GM18507 (cell line): ENCODE measurements at regions not wholly inside any gene's neighbourhood (a gene's known extent, or its start where the extent isn't known, plus 50 kb on each side); places are given as distances from the start of the nearest gene placed in this dataset.

ENCODE experiments used
- DNase-seq: peaks from one replicate; pipeline ENCODE4 v3.0.0; 2011; ENCODE audit warnings: low read depth; ENCODE audit not compliant: insufficient read length; ENCODE audit errors: extremely low spot score
- FAIRE-seq: peaks from 2 replicates; lab custom pipeline; 2011; peaks lifted over from hg19 to GRCh38; lab: Jason Lieb, UNC

DNA sequence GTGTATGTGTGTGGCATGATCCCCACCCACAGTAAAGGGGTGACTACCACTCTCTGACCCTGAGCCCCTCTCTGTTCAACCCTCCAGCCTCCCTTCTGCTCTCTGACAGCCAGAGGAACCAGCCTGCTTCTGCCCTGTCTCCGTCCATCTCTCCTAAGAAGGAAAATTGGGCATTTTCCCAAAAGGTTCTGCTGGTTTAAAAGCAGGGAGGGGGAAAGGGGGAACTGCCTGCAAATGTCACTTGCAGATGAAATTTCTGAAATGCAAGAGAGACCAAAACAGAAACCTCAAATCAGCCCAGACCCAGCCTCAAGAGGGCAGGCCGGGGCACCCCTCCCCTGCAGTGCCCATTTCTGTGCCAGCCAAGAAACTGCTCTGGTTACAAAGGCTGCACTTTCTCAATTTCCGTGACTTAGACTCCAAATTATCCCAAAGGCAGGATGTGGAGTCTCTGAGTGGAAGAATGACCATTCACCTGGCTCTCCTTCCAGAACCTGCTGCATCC lies 197.9 kb downstream of the RBFOX3 start:
- no peak for FAIRE-seq
- DNase-seq = no peak

DNA sequence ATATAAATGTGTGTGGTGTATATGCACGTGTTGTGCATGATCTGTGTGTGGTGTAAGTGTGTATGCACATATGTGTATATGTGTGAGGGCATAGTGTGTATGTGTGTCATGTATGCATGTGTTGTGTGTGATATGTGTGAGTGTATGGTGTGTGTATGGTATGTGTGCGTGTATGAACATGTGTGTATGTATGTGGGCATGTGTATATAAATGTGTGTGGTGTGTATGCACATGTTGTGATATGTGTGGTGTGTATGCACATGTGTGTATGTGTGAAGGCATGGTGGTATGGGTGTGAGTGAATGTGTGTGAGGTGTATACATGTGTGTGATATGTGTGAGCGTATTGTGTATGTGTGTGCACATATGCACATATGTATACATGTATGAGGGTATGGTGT lies 198.7 kb downstream of the RBFOX3 start:
- FAIRE-seq = no peak

DNA sequence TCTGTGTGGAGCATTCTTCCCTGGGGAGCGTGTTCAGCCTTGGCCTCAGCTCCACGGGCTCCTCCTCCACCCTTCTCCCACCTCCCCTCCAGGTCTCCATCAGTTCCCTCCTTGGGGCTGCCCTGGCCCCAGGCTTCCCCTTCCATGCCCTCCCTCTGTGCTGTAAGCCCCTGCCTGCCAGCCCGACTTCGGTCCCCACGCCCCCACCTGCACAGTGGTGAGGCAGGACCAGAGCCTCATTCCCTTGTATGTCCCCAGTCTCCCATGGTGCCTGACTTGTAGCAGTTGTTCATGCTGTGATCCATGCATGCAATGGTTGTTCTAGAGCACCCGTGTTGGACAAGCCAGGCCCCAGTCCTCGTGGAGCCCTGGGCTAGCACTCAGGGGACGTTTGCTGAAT lies 199.4 kb downstream of the RBFOX3 start:
- DNase-seq = no peak
- FAIRE-seq = no peak

More for the DNA sequence above, 198.7 kb downstream of the RBFOX3 start:
- no peak for DNase-seq

DNA sequence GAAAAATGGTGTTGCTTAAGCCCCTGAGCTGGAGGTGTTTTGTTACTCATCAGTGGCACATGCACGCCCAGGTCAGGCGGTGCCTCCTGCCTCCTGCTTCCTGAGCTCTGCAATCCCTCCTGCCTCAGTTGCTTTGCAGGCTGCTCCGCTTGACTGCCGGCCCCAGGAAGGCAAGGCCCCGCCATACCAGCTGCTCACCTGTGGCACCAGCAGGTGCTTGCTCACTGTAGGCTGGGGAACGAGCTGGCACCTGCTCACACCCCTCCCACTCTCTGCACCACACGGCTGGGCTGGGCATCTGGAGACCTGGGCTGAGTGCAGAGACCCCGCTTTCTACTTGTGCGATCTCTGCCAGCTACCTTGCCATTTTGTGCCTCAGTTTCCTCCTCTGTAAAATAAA lies 200.2 kb downstream of the RBFOX3 start:
- FAIRE-seq (no peak), DNase-seq (no peak)

DNA sequence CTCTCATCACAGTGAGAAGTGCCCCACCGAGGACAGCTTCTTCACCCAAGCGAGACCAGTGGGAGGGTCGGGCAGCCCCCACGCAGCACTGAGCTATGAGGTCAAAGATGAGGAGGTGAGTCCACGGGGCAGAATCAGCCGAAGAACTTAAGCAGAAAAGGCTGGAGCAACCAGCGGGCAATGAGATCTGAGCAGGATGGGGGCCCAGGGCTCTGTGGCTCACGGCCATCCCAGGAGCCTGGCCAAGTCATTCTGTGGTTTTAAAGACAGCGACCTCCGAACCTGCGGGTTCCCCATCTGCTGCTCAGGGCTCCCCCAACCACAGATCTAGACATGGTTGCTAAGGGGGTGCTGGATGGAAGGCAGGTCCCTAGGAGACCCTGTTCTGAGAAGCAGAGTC lies 202.6 kb downstream of the RBFOX3 start:
- FAIRE-seq (no peak), DNase-seq (no peak)

DNA sequence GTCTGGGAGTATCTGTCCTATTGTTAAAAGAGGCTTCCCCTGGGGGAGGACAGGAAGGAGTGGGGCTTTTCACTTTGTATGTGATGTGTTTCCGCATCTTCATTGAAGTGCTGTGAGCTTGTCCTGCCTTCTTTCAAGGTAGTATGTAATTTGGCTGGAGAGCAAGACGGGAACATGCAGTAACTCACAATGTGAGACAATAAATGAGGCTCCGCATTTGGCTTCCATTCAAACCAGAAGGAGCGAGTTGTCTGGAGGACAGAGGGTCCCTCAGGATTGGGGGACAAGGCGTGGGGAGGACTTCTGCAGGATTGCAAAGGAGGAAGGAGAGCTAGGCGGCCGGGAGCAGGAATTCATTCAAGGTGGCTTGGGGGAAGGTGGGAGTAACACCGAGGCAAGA lies 203.5 kb downstream of the RBFOX3 start:
- no peak for DNase-seq
- FAIRE-seq = no peak

DNA sequence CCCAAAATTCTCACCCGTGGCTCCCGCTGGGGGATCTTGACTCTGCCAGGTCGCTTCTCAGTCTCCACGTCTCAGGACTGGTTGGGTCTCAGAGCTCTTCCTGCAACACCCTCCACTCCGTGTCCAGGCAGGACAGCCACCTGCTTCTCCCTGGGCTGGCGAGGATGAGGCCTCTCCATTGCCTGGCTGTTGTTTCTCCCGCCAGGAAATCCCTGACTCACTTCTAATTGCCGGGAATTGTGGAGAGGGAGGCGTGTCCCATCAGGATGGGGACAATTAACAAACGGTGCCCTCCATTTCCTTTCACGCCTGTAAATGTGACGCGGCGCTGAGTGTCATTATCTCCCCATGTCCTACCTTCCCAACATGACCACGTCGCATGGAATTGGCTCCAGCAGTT lies 204.5 kb downstream of the RBFOX3 start:
- FAIRE-seq = no peak
- DNase-seq = no peak

DNA sequence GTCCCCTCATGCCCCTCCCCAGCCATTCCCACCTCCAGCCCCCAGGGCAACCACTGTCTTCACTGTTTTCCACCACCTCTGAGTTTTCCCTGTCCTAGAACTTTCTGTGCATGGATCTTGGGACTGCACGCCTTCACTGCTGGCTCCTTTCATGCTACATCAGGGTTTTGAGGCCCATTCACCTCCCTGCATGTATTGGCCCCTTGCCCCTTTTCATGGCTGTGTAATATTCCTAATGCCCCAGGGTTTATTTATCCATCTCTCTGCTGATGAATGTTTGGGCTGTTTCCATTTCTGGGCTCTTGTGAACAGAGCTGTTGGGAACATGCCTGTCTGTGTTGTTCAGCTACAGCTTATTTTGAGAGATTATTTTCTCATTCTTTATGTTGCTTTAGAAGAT lies 205.0 kb downstream of the RBFOX3 start:
- no peak for DNase-seq
- no peak for FAIRE-seq

DNA sequence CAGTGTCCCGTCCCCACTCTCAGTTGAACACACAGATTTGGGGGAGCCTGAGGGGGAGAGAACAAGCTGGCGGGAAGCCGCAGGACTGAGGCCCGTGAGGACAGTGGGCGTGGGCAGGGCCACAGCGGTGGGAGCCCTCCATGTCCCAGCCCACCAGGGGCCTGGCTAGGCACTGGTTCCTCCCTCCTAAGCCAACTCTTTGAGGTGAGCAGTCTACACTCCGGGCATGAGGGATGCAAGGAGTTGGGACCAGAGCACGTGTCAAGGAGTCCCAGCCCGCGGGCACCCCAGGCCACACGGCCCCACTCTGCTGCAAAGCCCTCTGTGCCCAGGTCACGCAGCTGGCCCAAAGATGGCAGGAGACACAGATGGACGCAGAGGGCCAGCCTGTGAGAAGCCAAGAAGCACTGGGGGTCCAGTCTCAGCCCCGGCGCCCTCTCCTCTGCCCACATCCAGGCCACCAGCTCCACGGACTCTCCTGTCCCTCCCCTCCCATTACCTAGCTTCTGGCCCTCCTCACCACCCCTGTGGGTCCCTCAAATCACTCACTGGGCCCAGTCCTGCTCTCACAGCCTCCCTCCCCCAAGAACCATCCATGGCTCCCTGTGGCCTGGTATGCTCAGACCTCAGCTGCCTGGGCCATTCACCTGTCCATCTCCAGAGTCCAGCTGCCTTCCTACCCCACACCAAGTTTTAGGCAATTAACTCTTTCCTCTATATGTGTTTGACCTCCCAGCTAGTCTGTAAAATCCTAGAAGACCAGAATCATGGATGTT lies 206.5 kb downstream of the RBFOX3 start:
- no peak for DNase-seq
- no peak for FAIRE-seq

DNA sequence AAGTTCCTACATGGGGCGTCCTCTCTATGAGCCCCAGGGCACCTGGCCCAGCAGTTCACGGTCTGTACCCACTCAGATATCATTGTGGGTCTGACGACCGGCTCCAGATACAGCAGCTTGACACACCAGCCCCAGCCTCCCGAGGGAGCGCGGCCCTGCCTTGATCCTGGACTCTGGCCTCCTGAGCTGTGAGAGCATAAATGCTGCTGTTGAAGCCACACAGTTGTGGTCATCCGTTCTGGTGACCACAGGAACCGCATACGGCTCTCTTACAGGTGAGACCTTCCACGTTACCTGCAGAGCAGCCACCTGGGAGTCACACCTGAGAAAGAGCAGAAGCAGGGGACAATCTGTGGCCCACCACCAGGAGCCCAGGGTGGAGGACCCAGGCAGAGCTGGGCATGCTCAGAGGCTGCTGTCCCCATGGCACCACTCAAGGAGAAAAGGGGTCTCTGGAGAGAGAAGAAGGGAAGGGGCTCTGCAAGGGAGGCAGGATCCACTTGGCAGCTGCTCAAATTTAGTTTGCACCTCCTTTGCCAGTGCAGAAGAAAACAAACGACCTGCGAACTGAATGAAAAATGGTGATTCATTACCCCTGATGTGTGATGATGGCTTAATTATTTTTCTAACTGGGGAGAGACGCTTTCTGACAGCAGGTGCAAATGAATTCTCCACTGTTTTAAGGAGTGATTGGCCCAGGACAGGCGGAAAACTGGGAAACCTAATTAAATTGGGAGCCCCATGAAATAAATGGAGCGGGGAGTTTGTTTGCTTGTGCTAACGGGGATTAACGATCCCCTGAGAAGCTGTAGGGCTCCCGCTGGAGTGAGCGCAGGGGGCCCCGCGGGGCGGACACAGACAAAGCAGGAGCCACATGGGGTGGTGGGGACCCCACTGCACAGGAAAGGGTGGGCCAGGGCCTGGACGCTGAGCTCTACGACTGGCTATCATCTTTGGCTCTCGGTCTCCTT lies 208.9 kb downstream of the RBFOX3 start:
- FAIRE-seq = no peak
- no peak for DNase-seq

DNA sequence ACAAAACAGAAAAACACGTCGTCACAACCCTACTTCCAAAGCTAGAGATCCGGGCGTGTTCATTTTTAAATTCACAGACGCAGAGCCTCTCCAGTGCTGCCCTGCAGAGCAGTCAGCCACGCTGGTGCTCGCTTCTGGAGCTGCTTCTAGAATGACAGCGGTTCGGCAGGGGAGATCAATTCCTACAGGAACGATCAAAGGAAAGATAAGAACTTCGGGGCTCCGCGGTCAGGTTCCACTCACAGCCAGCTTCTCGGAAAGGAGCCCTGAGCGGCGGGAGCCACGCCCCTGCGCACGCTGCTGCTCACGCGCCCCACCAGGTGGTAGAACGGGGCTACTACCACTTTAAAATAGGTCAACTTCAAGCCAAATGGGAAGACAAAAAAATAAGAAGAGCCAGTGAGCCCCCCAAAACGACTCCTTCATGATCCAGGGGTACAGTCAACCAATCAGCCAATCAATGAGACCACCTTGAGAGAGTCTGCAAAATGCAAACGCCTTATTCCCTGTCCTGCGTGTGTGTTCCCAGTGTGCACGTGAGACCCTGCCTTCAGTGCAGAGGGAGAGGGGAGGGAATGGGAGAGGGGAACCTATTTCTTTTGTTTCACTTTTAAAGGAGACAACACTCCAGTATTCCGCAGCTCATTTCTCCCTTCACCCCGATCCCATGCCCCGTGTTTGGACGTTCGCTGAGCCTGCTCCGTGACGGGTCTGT lies 209.7 kb downstream of the RBFOX3 start:
- peak; percentile 73 for FAIRE-seq
- peak; percentile 63 for DNase-seq

DNA sequence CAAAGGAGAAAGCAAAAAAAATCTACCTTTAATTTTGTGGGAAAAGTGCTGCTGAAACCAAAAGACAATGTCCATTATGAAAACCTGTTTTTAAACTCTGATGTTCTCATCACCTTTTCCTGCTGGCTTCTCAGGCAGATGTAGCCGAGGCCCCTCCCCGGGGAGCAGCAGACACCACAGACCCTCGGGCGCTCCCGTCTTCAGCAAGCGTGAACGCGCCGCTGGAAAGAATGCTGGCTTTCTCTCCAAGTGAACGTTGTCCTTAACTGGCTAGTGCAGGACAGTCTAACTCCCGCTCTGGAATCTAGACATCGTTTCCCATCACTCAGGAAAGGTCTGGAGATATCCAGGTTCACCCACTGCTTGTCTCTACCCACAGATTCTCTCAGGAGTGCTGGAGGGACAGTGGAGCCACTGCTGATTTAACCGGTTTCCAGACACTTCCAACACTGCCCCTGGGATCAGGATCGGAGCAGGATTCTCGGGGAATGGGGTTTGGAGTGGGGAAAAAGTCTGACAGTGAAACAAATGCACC lies 211.2 kb downstream of the RBFOX3 start:
- FAIRE-seq (no peak), DNase-seq (no peak)

DNA sequence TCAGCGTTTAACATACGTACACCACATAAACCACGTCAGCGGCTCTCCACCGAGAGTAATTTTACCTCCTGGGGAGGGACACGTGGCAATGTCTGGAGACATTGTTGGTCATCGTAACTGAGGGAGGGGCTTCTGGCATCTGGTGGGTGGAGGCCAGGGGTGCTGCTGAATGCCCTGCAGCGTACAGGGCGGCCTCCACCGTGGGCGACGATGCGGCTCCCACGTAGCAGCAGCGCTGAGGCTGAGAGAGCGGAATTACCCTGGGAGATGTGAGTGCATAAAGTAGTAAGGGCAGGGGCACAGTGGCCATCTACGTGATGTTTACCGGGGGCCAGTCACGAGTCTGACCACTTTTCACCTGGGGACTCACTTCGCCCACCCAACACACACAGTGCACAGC lies 212.4 kb downstream of the RBFOX3 start:
- DNase-seq (no peak), FAIRE-seq (no peak)

DNA sequence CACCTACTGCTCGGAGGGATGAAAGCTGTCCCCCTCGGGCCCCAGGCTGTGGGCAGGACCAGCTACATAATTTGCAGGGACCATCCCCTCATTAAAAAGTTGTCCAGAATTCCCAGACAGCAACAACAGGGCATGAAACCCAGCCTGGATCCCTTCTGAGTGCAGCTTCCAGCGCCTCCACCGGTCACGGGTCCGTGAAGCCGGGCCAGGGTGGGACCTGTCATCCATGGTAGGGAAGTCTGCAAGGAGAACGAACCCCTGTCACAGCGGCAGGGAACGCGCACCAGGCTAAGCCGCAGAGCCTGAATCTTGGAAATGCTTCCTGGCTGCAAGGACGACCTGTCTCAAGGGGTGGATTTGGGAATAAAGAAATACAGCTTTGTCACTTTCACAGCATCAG lies 214.2 kb downstream of the RBFOX3 start:
- no peak for FAIRE-seq
- no peak for DNase-seq

DNA sequence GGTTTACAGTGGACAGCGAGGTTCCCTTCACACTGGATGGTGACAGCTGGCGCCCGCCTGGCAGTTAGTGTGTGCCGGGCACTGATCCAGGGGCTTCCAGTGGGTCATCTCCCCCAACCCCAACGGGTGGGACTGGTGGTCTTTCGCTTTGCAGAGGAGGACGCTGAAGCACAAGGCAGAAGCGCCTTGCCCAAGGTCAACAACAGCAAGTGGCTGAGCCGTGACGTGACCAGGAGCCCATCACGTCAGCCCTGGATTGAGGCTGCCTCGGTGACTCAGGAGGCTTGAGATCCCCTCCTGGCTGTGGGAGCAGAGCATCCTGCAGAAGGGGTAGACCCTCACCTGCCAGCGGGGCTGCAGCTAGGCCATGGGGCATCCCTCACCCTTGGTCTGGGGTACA lies 215.3 kb downstream of the RBFOX3 start:
- no peak for DNase-seq
- FAIRE-seq = no peak

DNA sequence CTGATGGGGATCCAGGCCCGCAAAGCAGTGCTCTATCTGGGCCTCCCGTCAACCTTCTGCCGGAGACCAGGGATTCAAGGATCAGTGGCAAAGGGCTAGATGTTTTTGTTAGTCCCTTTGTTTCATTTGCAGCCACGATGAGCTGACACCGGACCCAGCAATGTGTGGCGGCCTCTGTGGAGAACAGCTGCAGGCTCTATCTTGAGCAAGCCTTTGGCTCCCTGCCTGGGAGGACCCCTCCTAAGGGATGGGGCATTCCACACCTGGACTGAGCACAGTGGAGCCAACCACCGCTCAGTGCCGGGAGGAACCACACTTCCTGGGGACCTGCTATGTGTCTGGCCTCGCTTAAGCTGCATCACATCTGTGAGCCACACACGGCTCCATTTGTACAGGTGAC lies 215.8 kb downstream of the RBFOX3 start:
- no peak for DNase-seq
- no peak for FAIRE-seq

DNA sequence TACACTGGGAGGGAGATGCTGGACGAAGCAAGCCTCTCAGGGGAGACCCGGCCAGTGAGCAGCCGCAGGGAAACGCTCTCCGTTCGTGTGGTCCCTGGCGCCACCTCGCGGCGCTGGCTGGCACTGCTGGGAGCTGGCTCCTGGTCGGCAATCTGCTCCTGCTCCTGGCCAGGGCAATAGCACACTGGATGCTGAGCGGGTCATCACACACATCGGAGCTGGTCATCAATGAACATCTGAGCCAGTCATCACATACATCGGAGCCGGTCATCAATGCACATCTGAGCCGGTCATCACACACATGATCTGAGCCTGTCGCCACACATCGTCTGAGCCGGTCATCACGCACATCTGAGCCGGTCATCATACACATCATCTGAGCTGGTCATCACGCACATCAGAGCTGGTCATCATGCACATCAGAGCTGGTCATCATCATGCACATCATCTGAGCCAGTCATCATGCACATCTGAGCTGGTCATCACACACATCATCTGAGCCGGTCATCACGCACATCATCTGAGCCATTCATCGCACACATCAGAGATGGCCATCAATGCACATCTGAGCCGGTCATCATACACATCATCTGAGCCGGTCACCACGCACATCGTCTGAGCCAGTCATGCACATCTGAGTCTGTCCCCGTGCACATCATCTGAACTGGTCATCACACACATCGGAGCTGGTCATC lies 217.3 kb downstream of the RBFOX3 start:
- peak; percentile 59 for DNase-seq
- peak; percentile 78 for FAIRE-seq

DNA sequence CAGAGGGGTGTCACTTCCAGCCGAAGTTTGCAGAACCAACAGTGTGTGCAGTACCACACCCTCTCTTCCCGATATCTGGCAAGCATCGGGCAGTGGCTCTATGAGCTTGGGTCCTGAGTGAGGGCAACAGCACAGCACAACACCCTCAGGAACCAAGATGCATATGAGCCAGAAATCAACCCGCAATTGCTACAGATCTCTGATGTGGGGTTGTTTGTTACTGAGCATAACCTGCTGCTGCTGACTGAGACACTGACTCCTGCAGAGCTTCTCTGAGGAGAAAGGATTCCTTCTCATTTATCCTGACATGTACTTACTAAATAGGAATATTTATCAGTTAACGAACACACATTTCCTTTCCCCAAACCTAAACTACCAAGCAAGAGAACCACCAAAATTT lies 218.3 kb downstream of the RBFOX3 start:
- DNase-seq (no peak), FAIRE-seq (no peak)
